ENCODE measurements at regions not wholly inside any gene's neighbourhood (a gene's known extent, or its start where the extent isn't known, plus 50 kb on each side); places are given as distances from the start of the nearest gene placed in this dataset.
"Not testable (repeated sequence)": the region's sequence is repeated elsewhere in the genome, so short reads cannot be mapped to it uniquely, and the experiment has no call there.

GRCh38 chr3:14252321-14253021 lies 73.9 kb downstream of the LSM3 start:
- no peak for DNase-seq

DNA sequence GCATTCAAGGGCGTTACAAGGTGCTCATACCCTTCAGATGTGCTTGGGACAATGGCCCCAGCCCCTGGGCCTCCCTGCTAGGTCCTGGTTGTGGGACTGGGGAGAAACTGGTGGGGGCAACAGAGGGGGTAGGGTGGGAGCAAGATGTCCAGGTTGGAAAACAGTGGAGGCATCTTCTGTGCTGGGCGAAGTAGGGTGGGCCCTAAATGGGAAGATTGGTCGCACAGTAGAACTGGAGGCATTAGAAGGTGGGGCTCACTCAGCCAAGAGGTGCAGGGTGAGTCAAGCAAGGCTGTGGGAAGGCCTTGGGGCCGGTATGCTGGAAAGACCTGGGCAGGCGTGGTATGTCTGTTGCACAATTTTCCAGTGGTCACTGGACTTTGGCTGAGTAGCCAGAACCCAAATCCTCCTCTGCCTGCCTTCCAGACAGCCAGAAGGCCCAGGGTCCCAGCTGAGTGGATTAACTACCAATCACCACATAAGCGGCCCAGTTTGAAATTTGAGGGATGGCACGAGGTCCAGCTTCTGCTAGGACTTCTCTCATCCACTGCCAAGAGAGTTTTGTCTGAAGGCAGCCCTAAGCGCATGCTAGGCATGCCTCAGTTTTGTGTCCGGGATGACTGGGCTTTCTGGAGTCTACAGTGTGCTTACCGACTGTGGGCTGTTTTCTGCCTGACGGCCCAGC lies 74.5 kb downstream of the LSM3 start:
- DNase-seq = no peak

- DNase-seq = no peak
Observed at GRCh38 chr3:14253707-14254382, 75.2 kb downstream of the LSM3 start.

- no peak for DNase-seq
Observed at GRCh38 chr3:14254812-14255702, 76.4 kb downstream of the LSM3 start.

DNA sequence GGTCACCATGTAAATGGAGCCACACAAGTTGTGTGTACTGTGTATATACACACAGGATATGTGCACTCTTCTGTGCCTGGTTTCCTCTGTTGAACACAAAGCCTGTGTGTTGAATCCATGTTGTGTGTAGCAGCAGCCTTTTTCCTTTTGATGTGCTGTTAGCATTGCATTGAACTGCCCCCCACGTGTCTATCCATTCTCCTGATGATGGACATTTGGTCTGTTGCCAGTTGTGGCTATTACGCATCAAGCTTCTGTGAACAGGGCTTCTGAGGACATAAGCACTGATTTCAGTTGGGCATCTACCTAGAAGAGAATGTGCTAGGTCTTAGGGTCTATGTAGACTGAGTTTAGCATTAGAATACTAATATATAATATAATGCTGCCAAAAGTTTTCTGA lies 77.4 kb downstream of the LSM3 start:
- no peak for DNase-seq

DNA sequence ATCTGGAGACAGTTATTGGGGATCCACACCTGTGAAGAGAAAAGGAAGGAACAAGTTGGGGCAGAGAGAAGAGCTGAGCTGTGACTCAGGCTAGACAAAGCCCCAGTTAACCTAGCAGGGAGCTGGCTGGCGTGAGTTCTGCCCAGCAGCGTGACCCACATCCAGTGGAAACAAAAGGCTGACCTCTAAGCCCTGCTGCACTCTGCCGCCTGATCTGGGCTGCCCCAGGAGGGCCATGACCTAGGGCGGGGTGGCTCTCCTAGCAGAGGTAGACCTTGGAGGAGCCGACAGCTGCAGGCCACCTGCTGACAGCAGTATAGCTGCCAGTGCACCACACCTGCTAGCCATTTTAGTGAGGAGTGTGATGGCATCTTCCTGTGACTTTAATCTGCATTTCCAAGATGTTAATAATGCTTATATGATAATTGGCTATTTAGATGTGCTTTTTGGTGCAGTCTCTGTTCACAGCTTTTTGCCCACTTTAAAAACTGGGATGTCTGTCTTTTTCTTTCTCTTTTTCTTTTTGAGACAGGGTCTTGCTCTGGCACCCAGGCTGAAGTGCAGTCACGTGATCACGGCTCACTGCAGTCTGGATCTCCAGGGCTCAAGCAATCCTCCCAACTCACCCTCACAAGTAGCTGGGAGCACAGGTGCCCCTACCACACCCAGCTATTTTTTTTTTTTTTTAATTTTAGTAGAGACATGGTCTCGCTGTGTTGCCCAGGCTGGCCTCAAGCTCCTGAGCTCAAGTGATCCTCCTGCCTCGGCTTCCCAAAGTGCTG lies 78.1 kb downstream of the LSM3 start:
- DNase-seq = no peak

DNA sequence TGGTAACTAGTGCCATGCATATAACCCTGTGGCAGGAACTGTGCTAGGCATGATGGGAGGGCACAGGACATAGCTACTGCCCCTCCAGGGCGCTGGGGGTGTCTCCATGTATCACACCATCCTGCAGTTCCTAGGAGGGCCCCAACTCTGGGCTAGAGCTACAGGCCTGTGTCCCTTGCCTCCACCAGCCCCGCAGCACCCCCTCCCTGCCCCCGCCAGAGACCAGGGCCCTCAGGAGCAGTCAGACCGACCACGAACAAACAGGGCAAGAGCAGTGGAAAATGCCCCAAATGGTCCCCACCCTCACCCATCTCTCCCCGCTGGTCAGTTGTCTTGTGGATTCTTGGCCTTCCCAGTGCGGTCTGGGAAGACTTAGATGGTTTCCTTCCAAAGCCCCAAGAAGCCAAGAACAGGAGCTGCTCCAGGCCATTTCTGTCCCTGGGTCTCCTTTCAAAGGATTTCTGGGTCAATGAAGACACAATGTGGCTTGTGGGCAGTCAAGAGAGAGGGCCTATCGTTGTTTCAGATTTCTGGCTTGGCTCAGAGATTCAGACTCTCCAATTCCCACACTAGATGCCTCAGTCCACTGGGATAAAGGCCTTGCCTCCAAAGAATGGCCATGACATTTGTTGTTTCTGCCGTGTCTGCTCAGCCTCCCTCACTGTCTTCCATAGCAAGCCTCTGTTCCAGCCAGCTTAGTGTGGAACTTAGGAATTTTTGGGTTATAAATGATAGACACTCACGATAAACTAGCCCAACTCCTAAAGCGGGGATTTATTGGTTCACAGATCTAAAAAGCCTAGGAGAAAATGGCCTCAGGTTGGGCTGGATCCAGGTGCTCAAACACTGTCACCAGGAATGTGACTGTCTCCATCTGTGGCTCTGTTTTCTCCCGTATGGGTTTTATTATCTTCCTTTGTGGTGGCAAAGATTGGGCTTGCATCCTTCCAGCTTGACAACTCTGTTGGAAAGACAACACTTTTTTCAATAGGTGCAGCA lies 80.6 kb downstream of the LSM3 start:
- no peak for DNase-seq

DNA sequence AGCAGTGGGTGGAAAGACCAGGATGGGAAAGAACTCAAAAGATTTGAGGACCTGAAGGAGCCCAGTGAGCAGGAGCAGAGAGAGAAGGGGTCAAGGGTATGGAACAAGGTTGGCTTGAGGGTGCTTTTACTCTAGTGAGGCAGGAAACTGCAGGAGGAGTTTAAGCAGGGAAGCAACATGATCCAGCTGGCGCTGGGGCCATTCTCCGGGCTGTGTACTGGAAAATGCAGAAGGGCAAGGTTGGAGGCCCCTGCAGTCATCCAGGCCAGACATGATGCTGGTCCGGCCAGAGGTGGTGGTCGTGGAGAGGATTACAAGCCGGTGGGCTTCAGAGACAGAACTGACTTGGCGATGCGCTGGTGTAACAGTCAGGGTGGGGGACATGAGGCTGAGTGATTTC lies 81.8 kb downstream of the LSM3 start:
- DNase-seq = no peak

DNA sequence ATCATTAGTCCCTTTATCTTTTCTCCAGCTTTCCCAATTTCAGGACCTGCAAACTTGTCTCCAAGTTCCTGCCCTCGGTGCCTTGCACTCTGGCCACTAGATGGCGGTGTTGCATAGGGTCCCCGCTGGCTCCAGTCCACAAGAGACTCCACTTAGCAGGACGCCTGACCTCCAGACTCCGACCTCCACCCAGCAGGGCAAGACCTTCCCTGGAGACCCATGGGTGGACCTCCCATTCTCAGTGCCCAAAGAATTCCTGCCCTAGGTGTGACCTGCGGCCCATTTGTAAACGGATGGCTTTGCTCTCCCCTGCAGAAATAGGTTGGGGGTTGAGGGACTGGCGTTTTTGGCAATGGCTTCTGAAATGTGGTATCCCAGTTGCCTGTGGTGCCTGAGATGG lies 82.6 kb downstream of the LSM3 start:
- DNase-seq = no peak

DNA sequence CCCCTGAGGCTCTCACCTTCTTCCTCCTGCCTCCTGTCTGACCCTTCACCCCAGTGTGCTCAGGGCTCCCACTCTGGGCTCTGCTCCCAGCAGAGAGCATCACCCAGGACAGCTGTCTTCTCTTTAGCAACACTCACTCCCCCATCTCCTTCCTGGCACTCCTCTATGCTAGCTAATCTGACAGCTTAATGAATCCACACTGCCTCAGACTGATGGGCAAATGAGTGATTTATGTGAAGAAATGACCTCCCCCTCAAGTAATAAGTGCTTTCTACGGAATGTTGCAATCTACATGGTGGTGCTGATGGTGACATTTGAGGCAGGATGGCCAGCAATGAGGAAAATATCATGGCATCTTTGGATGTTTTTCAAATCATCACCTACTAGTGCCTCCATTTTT lies 83.6 kb downstream of the LSM3 start:
- DNase-seq = no peak

GRCh38 chr3:14262867-14263266 lies 84.2 kb downstream of the LSM3 start:
- no peak for DNase-seq

DNA sequence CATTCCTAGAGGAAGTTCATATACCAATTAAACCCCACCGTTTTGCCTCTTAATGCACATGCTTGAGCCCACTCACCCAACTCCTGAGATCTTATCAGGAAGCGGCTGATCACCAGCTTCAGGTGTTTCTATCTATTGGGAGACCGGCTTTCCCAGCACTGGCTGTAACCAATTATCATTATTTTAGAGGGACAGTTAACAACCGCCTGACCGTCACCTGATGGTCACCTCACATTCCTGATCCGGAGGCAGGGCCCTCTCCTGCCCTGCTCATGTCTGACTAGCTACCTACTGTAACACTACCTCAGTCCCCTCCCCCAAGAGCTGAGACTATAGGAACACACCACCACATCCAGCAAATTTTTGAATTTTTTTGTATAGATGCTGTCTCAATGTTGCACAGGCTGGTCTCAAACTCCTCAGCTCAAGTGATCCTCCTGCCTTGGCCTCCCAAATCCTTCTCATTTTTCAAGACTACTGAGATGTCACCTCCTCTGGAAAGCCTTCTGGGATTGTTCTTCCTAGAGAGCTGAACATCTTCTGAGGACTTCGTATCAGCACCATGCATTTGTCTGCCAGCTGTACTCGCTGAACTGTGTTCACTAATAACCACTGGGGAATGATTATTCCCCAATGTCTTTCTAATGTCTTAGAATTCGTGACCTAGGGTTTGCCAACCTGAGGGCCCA lies 84.8 kb downstream of the LSM3 start:
- no peak for DNase-seq

- no peak for DNase-seq
Observed at GRCh38 chr3:14265246-14265962, 86.8 kb downstream of the LSM3 start.

DNA sequence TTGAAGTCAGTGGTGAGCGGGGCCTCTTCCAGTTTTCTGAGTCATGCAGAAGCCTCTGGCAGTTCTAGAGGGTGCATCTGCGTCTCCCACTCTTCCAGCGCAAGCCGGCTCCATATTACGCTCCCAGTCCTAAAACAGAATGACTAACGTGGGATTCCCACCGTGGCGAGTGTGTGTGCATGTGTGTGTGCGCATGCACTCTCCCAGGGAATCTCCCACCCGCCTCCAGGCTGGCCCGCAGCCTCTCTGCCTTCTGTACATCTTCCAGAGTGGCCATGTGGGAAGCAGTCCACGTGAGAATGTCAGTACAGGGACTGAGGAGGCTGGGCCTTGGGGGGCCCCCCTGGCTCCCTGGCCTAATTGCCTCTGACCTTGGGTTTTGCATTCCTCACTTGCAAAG lies 87.7 kb downstream of the LSM3 start:
- DNase-seq = no peak

DNA sequence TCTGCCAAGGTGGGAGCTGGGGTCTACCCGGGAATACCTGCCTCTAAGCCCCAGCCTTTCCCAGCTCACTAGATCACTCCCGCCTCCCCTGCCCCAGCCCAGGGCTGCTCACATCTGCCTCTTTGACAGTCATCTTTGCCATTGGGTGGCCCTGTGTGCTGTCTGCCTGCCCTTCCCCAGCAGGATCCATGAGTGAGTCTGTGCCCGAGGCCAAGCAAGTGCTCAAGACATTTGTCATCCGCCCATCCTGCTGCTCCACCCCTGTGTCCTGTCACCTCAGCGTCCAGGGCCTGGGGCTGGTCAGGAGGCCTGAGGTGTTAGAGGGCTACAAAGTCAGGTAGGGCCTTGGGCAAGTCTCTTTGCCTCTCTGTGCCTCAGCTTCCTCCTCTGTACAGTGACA lies 89.4 kb downstream of the LSM3 start:
- no peak for DNase-seq

- no peak for DNase-seq
Observed at GRCh38 chr3:14268897-14269296, 90.3 kb downstream of the LSM3 start.

DNA sequence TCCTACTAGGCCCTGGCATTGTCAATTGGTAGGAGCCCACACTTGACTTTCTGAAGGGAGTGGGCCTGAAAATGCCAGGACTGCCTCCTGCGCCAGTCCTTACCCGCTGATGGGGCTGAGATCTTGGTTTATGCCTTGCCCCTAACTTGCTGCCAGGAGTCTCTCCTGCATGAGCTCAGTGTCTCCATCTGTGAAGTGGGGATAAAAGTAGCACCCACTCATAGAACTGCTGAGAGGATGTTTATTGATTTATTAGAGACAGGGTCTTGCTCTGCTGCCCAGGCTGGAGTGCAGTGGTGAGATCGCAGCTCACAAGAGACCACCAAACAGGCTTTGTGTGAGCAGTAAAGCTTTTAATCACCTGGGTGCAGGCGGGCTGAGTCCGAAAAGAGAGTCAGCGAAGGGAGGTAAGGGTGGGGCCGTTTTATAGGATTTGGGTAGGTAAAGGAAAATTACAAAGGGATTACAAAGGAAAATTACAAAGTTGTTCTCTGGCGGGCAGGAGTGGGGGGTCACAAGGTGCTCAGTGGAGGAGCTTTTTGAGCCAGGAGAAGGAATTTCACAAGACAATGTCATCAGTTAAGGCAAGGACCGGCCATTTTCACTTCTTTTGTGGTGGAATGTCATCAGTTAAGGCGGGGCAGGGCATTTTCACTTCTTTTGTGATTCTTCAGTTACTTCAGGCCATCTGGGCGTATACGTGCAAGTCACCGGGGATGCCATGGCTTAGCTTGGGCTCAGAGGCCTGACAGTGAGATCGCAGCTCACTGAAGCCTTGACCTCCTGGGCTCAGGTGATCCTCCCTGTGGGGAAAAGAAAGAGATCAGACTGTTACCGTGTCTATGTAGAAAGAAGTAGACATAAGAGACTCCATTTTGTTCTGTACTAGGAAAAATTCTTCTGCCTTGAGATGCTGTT lies 93.7 kb downstream of the LSM3 start:
- not testable (repeated sequence) for DNase-seq

- DNase-seq = not testable (repeated sequence)
Observed at GRCh38 chr3:14272959-14273560, 94.4 kb downstream of the LSM3 start.
